Activated T-cell treated with anti-CD3 and anti-CD28 coated beads, Interleukin-2, amount 50 U/mL, for 48 hours (primary cell): ENCODE measurements at regions not wholly inside any gene's neighbourhood (a gene's known extent, or its start where the extent isn't known, plus 50 kb on each side); places are given as distances from the start of the nearest gene placed in this dataset.
"Not testable (repeated sequence)": the region's sequence is repeated elsewhere in the genome, so short reads cannot be mapped to it uniquely, and the experiment has no call there.

Experiments used
- DNase-seq, 2 experiments: peaks; one replicate each; pipeline ENCODE4 v3.0.0-alpha.2; 2020

- no peak for DNase-seq
Observed at GRCh38 chr10:124206616-124207015, 113.2 kb upstream of the CHST15 start.

GRCh38 chr10:124205432-124205831 is 112.0 kb upstream of the CHST15 start:
- no peak for DNase-seq

GRCh38 chr10:124204726-124205125 is 111.3 kb upstream of the CHST15 start:
- DNase-seq, result no peak

GRCh38 chr10:124200011-124200410 is 106.6 kb upstream of the CHST15 start:
- DNase-seq, result no peak

- no peak for DNase-seq
Observed at GRCh38 chr10:124198871-124199270, 105.5 kb upstream of the CHST15 start.

GRCh38 chr10:124198125-124198501 is 104.7 kb upstream of the CHST15 start:
- no peak for DNase-seq

- DNase-seq, result no peak
Observed at GRCh38 chr10:124197371-124198124, 104.2 kb upstream of the CHST15 start.

- no peak for DNase-seq
Observed at GRCh38 chr10:124196659-124197058, 103.3 kb upstream of the CHST15 start.

GRCh38 chr10:124194199-124194824 is 100.9 kb upstream of the CHST15 start:
- no peak for DNase-seq

GRCh38 chr10:124193309-124193696 is 99.9 kb upstream of the CHST15 start:
- DNase-seq, result no peak

GRCh38 chr10:124192664-124193308 is 99.4 kb upstream of the CHST15 start:
- DNase-seq, result peak in 1 of 2 experiments; percentile 24

- not testable (repeated sequence) for DNase-seq
Observed at GRCh38 chr10:124190476-124190875, 97.1 kb upstream of the CHST15 start.

- no peak for DNase-seq
Observed at GRCh38 chr10:124186956-124187355, 93.6 kb upstream of the CHST15 start.

- DNase-seq, result no peak
Observed at GRCh38 chr10:124185084-124185483, 91.7 kb upstream of the CHST15 start.

GRCh38 chr10:124184208-124184830 is 90.9 kb upstream of the CHST15 start:
- no peak for DNase-seq

- no peak for DNase-seq
Observed at GRCh38 chr10:124183617-124184016, 90.2 kb upstream of the CHST15 start.

GRCh38 chr10:124182088-124182541 is 88.7 kb upstream of the CHST15 start:
- DNase-seq, result no peak

GRCh38 chr10:124181656-124182055 is 88.3 kb upstream of the CHST15 start:
- no peak for DNase-seq

GRCh38 chr10:124180947-124181549 is 87.7 kb upstream of the CHST15 start:
- DNase-seq, result peak; percentile 29 to 36

GRCh38 chr10:124180044-124180745 is 86.8 kb upstream of the CHST15 start:
- DNase-seq, result no peak

GRCh38 chr10:124179308-124180043 is 86.1 kb upstream of the CHST15 start:
- no peak for DNase-seq

- no peak for DNase-seq
Observed at GRCh38 chr10:124177180-124177518, 83.8 kb upstream of the CHST15 start.
